Stimulated activated naive CD4-positive, alpha-beta T cell (primary cell): ENCODE measurements at regions not wholly inside any gene's neighbourhood (a gene's known extent, or its start where the extent isn't known, plus 50 kb on each side); places are given as distances from the start of the nearest gene placed in this dataset.

Source experiments
- DNase-seq, 6 experiments: peaks; one replicate each; lab custom pipeline; 2025; lab: John Stamatoyannopoulos, UW

DNA sequence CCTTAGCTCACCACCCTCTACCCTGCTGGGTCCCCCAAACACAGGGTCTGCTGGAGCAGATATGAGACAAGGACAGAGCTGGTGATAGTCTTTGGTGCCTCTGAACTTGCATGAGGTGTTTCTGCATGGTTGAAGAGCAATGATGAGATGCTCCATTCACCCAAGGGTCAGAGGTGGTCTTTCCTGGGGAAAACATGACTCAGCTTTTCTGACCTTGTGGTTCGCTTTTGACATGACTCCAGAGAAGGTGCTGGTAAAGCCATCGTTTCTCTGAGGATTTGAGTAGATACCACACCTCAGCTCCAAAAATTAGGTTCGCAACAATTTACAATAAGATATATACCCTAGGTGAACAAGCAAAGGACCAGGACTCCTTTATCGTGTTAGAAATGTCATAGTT, 304.8 kb downstream of the DHX35 start:
- no peak for DNase-seq

GRCh38 chr20:39264506-39265172, 302.5 kb downstream of the DHX35 start:
- DNase-seq: peak in 1 of 6 experiments; percentile 1

- DNase-seq: no peak
Measured at GRCh38 chr20:39263076-39263475, 300.9 kb downstream of the DHX35 start.

DNA sequence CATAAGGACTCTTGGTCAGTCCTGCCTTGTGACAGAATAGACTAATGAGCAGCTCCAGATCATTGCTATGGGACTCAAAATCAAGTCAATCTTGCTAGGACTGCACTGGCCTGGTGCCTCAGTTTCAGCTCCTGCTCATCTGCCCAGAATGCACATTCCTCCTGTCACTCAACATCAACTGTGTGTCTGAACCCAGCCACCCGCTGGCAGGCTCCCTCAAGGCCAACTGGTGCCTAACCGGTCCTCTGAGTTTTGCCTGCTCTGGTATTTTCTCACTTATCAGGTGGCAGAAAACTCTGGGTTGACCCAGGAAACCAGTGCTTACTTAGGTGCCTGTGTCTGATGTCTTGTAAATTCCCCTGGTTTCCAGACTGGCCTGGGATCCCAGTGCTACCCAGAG, 297.7 kb downstream of the DHX35 start:
- no peak for DNase-seq

DNA sequence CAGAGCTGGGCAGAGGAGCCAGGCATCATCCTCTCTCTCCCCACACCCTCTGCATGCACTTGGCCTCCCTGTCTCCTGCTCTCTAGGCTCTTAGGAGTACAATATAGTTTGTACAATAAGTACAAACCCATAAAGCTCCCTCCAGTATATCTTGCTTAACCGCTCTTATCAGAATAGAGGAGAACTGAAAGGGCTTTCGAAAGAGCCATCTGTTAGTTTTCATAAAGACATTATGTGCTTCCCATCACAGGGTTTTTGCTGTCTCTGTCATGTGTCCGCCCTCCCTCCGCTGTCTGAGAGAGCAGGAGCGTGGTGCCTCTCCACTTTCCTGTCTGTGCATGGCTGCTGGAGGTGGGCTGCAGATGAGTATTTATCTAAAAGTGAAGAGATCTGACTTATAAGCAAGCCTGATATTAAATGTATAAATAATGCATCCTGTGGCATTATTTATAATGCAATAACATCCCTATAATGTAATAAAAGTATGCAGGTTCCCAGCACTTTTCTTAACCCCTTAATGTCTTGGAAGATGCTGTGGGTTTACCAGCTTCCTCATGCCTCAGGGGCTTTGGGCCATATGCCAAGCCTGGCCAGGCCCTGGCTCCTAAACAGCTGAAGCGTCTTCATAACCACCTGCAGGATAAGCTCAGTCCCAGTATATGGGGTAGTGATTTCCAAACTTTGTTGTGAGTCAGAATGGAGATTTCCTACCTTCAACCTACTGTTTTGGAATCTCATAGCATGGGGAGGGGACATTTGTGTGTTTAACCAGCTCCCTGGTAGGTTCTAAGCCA, 297.1 kb downstream of the DHX35 start:
- DNase-seq: no peak

DNA sequence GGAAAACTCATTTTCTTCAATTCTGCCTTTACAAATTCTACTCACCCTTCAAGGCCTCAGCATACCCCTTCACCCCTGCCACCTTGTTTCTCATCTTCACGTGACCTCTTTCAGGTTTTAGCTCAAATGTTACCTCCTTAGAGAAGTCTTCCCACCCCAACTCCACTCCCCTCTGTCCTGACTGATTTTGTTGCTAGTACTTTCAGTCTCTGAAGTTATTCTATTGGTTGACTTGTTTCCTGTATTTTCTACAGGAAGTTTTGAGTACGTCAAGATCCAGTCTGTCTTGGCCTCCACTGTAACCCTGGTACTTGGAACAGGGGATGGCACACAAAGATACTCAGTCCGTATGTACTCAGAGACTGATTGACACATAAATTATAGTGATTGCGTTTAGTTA, 296.1 kb downstream of the DHX35 start:
- DNase-seq: no peak

- DNase-seq: no peak
Measured at GRCh38 chr20:39253051-39253755, 291.1 kb downstream of the DHX35 start.

GRCh38 chr20:39252035-39252434, 289.9 kb downstream of the DHX35 start:
- no peak for DNase-seq

GRCh38 chr20:39249798-39250197, 287.7 kb downstream of the DHX35 start:
- no peak for DNase-seq

- DNase-seq: no peak
Measured at GRCh38 chr20:39248862-39249485, 286.8 kb downstream of the DHX35 start.

DNA sequence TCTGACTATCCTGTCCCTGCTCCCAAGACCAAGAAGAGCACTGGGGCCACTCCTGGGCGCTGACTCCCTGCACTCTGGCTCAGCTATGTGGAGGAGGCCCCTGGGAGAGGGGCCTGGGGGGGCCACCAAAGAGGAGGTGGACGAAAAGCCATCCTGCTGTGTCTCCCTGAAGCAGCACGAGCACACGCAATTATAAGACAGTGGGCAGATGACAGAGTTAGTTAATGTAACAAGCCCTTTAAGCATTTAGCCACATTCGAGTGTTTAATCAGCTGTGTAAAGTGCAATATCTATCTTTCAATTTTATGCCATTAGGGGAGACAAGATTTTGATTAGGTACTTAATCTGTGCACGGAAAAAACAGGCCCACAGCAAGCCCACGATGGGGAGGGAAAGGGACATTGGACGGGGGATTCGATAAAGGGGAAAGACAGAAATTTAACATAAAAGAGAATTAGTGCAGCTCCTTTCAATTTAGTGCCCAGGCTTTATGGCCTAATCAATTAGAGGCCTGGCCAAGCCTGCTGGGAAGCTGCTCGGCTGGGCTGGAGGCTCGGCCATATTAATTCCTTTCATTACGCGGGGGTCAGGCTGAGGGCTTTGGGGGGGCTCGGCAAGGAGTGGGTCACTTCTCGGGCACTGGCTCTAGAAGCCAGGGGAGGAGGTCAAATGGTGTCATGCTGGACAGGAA, 286.2 kb downstream of the DHX35 start:
- no peak for DNase-seq

GRCh38 chr20:39246436-39246835, 284.3 kb downstream of the DHX35 start:
- no peak for DNase-seq

DNA sequence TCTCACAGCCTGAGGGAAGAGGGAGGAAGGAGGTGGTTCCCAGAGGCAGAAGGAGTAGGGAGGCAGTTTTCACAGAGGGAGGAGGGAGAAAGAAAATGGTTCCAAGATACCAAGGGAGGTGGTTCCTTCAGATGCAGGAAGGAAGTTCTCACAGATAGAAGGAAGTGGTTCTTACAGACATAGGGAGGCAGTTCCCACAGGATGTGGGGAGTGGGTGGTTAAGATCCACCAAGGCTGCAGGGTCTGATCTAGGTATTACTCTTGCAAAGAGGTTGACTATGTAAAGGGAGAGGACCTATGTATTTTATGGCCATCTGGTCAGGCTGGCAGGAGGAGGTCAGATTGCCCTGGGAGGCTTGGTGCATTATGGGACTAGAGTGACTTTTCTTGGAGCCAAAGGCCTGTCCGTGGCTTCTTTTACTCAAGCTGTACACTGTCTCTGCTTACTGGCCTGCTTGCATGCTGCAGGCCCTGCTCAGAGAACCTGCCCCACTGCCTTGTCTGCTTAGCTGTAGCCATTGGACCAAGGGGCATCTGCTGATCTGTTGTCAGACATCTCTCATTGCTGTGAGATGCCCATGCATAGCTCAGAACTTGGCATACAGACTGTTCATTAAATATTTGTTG, 283.7 kb downstream of the DHX35 start:
- no peak for DNase-seq

DNA sequence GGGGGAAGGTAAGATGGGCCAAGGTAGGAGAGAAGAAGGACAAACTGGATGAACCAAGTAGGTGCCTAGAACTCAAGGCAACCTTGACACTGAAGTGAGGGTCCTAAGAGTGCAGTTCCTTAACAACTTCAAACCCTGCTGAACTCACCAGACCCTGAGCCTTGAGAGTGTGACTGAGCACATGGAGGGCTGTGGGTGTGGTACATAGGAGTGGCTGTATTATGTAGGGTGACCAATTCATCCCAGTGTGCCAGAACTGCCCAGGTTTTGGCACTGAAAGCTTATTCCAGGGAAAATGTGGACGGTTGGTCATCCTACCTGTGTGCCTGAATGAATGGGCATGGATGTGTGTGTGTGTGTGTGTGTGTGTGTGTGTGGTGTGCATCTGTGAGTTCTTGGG, 281.8 kb downstream of the DHX35 start:
- no peak for DNase-seq

DNA sequence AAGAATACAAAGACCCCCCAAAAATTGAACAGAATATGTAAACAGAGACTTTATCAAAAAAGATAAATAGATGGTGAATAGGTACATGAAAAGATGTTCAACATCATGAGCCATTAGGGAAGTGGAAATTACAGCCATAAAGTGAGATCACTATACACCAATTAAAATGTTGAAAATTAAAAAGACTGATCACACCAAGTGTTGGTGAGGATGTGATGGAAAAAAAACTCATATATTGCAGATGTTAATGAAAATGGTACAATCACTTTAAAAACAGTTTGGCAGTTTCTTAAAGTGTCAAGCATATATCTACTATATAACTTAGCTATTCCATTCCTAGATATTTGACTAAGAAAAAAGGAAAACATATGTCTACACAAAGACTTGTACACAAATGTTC, 280.5 kb downstream of the DHX35 start:
- no peak for DNase-seq

GRCh38 chr20:39234520-39235095, 272.5 kb downstream of the DHX35 start:
- no peak for DNase-seq

- no peak for DNase-seq
Measured at GRCh38 chr20:39233755-39234154, 271.6 kb downstream of the DHX35 start.

DNA sequence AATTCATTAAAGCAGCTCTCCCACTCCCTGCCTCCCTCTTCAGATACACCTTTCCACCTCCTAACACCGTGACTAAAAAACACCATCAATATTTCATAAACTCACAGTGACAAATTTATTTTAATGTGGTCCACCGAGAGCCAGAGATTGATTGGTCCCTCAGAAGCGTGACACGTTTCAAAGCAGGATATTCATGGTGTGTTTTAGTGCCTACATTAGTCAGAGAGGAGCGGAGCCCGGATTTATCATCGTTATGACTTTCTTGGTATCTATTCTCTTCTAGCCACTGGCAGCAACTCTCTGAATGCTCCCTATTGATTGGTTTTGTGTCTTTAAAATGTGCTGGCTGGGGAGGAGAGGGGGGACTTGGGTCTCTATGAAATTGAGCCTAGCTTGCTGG, 265.3 kb downstream of the DHX35 start:
- no peak for DNase-seq

DNA sequence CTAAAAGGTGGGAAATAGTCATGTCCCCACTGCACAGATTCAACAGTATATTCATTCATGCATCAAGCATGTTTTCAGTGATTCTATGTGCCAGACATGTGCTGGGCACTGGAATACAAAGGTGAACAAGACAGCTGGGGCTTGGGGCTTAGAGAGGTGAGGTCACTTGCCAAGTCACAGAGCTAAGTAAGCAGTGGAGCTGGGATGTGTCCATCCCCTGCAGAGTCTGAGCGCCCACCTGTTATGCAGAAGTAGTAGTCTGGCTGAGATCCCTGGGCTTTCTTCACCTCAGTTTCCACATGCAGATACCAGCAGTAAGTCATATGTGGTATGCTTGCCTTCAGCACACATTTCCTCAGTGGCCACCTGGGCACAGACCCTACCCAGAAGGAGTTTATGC, 263.8 kb downstream of the DHX35 start:
- DNase-seq: no peak

DNA sequence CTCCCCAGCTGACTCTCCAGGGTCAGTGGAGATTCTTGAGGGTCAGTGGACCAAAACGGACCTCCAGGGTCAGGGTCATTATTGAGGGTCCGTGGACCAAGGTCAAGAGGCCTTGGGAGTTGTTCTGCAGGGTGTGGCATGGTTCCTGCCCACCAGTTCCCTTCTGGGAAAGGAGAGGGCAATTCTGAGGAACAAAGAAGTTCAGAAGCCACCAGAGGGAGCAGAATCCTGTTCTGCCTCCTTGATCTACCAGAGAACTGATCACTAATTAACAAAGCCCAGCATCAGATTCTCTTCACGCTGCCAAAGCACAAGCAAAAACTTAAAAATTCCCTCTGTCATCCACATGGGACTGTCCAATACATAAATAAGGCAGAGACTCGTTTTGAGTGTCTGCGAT, 263.4 kb downstream of the DHX35 start:
- DNase-seq: no peak

- DNase-seq: no peak
Measured at GRCh38 chr20:39222101-39222500, 260.0 kb downstream of the DHX35 start.
